ENCODE measurements at regions not wholly inside any gene's neighbourhood (a gene's known extent, or its start where the extent isn't known, plus 50 kb on each side); places are given as distances from the start of the nearest gene placed in this dataset.
A peak's percentile ranks its signal among the peaks of the same experiment; 100 is the strongest.
"Not testable (repeated sequence)": the region's sequence is repeated elsewhere in the genome, so short reads cannot be mapped to it uniquely, and the experiment has no call there.

GRCh38 chr7:106713452-106713851 lies 52.5 kb upstream of the CCDC71L start:
- H3K4me3 ChIP-seq (ENCODE audit: low read depth, low read length); DNase-seq (ENCODE audit: low read depth): not testable (repeated sequence)

- not testable (repeated sequence) for H3K4me3 ChIP-seq (ENCODE audit: low read depth, low read length)
- DNase-seq (ENCODE audit: low read depth) = peak; percentile 81
Measured at GRCh38 chr7:106714590-106715442, 53.9 kb upstream of the CCDC71L start.

GRCh38 chr7:106715730-106716129 lies 54.8 kb upstream of the CCDC71L start:
- DNase-seq (ENCODE audit: low read depth) = no peak
- TF ChIP-seq CTCF (IDR thresholded peaks at IDR 0.05; ENCODE audit: insufficient read depth, low read depth, low read length) = no peak
- no peak overlapping the region for H3K4me3 ChIP-seq (ENCODE audit: low read depth, low read length)

- no peak for TF ChIP-seq CTCF (IDR thresholded peaks at IDR 0.05; ENCODE audit: insufficient read depth, low read depth, low read length)
- no peak for DNase-seq (ENCODE audit: low read depth)
- no peak overlapping the region for H3K4me3 ChIP-seq (ENCODE audit: low read depth, low read length)
Measured at GRCh38 chr7:106717254-106717954, 56.4 kb upstream of the CCDC71L start.

- peak; percentile 99 for DNase-seq (ENCODE audit: low read depth)
- TF ChIP-seq CTCF (IDR thresholded peaks at IDR 0.05; ENCODE audit: insufficient read depth, low read depth, low read length) = no peak
- H3K4me3 ChIP-seq (ENCODE audit: low read depth, low read length) = no peak overlapping the region
Measured at GRCh38 chr7:106717955-106718871, 57.3 kb upstream of the CCDC71L start.

- DNase-seq (ENCODE audit: low read depth) = no peak
- no peak overlapping the region for H3K4me3 ChIP-seq (ENCODE audit: low read depth, low read length)
- TF ChIP-seq CTCF (IDR thresholded peaks at IDR 0.05; ENCODE audit: insufficient read depth, low read depth, low read length) = no peak
Measured at GRCh38 chr7:106720641-106721040, 59.7 kb upstream of the CCDC71L start.

- no peak for TF ChIP-seq CTCF (IDR thresholded peaks at IDR 0.05; ENCODE audit: insufficient read depth, low read depth, low read length)
- H3K4me3 ChIP-seq (ENCODE audit: low read depth, low read length) = no peak overlapping the region
- DNase-seq (ENCODE audit: low read depth) = no peak
Measured at GRCh38 chr7:106721816-106722785, 61.1 kb upstream of the CCDC71L start.

Measured in fibroblast of villous mesenchyme (primary cell).